Common myeloid progenitor, CD34-positive (primary cell): ENCODE measurements at regions not wholly inside any gene's neighbourhood (a gene's known extent, or its start where the extent isn't known, plus 50 kb on each side); places are given as distances from the start of the nearest gene placed in this dataset.
"Not testable (repeated sequence)": the region's sequence is repeated elsewhere in the genome, so short reads cannot be mapped to it uniquely, and the experiment has no call there.

Experiments used
- CTCF ChIA-PET: fragments of 350-600 bp; sonication (Branson Sonifier 250); formaldehyde crosslinking; loops from one replicate; lab custom pipeline; 2021; ENCODE audit warnings: antibody characterized with exemption; lab: Charles Lee
- POLR2A ChIA-PET: fragments of 350-600 bp; sonication (Branson Sonifier 250); formaldehyde crosslinking; loops from one replicate; lab custom pipeline; 2021; ENCODE audit warnings: antibody characterized with exemption; lab: Charles Lee
- DNase-seq, 3 donors: peaks; one replicate each; pipeline versions ENCODE4 v3.0.0 to v3.0.0-alpha.2; 2013
- H3K27ac ChIP-seq, 2 experiments: 1 replicate in 1 of 2; 2 replicates in 1 of 2; pipeline ENCODE4 v1.7.0; 2013; ENCODE audit warnings: inconsistent platforms in 2 of 2, low read length in 2 of 2, mild to moderate bottlenecking in 2 of 2, low read depth in 1 of 2, moderate library complexity in 1 of 2; ENCODE audit not compliant: severe bottlenecking in 2 of 2, insufficient read depth in 1 of 2, poor library complexity in 1 of 2
- H3K27me3 ChIP-seq, 5 experiments: replicated peaks in 2 of 5; 1 replicate in 3 of 5; 2 replicates in 2 of 5; pipeline versions ENCODE4 v1.6.1 to v1.7.0; 2013; ENCODE audit warnings: low read length in 4 of 5, mild to moderate bottlenecking in 2 of 5, moderate library complexity in 2 of 5, inconsistent platforms in 1 of 5; ENCODE audit not compliant: insufficient read depth in 5 of 5, control insufficient read depth in 4 of 5
- H3K36me3 ChIP-seq, 4 experiments: 1 replicate in 2 of 4; 2 replicates in 2 of 4; pipeline versions ENCODE4 v1.6.1 to v1.7.0; 2013; ENCODE audit warnings: low read length in 3 of 4, control low read depth in 1 of 4, mild to moderate bottlenecking in 1 of 4; ENCODE audit not compliant: control insufficient read depth in 4 of 4, insufficient read depth in 4 of 4
- H3K4me1 ChIP-seq, 4 experiments: 1 replicate in 3 of 4; 2 replicates in 1 of 4; pipeline versions ENCODE4 v1.6.1 to v1.7.1; 2013; ENCODE audit warnings: low read length in 3 of 4, mild to moderate bottlenecking in 3 of 4, control low read depth in 1 of 4, inconsistent platforms in 1 of 4, moderate library complexity in 1 of 4; ENCODE audit not compliant: control insufficient read depth in 4 of 4, insufficient read depth in 4 of 4; ENCODE audit errors: control extremely low read depth in 1 of 4
- H3K4me3 ChIP-seq, 7 experiments: 1 replicate in 4 of 7; 2 replicates in 3 of 7; pipeline versions ENCODE4 v1.5.1 to v1.7.0; 2013; ENCODE audit warnings: mild to moderate bottlenecking in 7 of 7, low read length in 6 of 7, moderate library complexity in 6 of 7, inconsistent platforms in 2 of 7, low read depth in 2 of 7, control low read depth in 1 of 7; ENCODE audit not compliant: insufficient read depth in 4 of 7, control insufficient read depth in 1 of 7; ENCODE audit errors: extremely low read depth in 1 of 7
- H3K9me3 ChIP-seq, 5 experiments: 1 replicate in 4 of 5; 2 replicates in 1 of 5; pipeline versions ENCODE4 v1.6.1 to v1.7.1; 2013; ENCODE audit warnings: low read length in 4 of 5, mild to moderate bottlenecking in 2 of 5, inconsistent platforms in 1 of 5, low read depth in 1 of 5, moderate library complexity in 1 of 5; ENCODE audit not compliant: control insufficient read depth in 4 of 5, insufficient read depth in 2 of 5; ENCODE audit errors: control extremely low read depth in 1 of 5
- WGBS: methylation state at CpG from one replicate; pipeline ENCODE4 v1.1.5; 2013; ENCODE audit not compliant: insufficient coverage; 5-methylcytosine and 5-hydroxymethylcytosine counted together

DNA sequence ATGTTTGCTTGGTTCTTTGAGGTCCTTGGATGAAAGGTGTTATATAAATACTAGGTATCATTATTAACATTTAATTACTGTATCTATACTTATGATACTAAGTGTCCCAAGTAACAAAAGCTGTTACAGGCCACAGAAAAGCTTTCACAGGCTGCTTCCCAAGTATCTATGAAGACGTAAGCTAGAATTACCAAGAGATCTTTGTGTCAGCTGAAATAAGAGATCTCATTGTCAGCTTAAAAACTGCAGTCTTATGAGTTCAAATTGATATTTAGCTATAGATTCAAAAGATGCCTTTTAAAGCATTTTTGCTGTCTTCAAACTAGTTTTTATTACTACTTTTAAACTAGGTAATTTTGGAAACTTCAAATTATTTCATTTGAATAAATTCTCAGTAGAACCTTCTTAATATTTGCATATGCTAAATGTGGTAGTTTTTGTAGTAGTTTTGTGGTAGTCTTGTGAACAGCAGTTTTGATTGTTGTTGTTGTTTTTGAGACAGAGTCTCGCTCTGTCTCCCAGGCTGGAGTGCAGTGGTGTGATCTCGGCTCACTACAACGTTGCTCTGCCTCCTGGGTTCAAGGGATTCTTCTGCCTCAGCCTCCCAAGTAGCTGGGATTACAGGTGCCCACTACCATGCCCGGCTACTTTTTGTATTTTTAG lies 170.0 kb upstream of the RPL34 start:
- peaks cover 3 to 6% (median 5%) of the 10 kb centered on the region in 4 experiments for H3K4me1 ChIP-seq
- ChIA-PET POLR2A (no interaction called here), CTCF (interaction anchor here (1.0 to 1.5 kb wide), 2 partner anchors 11 to 122 kb away, joined by 3 to 5 read pairs; no protein-coding TSS in a partner anchor)
- no peaks in the 10 kb centered on the region for H3K9me3 ChIP-seq
- peaks cover 0 to 56% (median 20%) of the 10 kb centered on the region in 5 experiments for H3K27me3 ChIP-seq
- no peak for DNase-seq
- no peak overlapping the region for H3K27ac ChIP-seq
- H3K36me3 ChIP-seq, result no peaks in the 10 kb centered on the region
- 100% methylated on average over 3 of the region's 5 CpGs for WGBS
- H3K4me3 ChIP-seq, result no peak overlapping the region

DNA sequence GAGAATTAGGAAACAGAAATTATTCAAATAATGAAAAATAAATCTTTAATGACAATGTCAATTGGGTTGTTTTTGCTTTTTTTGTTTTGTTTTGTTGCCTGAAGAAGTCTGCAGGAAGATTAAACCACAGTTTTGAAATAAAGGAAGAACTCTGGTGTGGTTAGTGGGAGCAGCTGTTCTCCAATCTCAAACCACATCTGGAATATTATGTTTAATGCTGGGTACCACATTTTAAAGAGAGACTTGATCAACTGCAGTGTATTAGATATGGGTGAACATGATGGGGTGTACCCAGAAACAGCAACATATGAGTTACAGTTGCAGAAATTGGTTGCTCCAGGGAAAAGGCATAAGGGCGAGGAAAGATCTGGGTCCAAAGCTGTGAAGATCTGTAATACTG lies 171.2 kb upstream of the RPL34 start:
- peaks cover 0 to 44% (median 18%) of the 10 kb centered on the region in 5 experiments for H3K27me3 ChIP-seq
- ChIA-PET CTCF (interaction anchor here (1.1 to 1.5 kb wide), 2 partner anchors 21 to 94 kb away, joined by 3 read pairs; no protein-coding TSS in a partner anchor), POLR2A (no interaction called here)
- no peak overlapping the region for H3K27ac ChIP-seq
- no peaks in the 10 kb centered on the region for H3K36me3 ChIP-seq
- 76% methylated on average over 1 of the region's 1 CpG for WGBS
- H3K9me3 ChIP-seq, result no peaks in the 10 kb centered on the region
- peak; percentile 48 to 87 (median 86) for DNase-seq
- peaks cover 3 to 6% (median 5%) of the 10 kb centered on the region in 4 experiments for H3K4me1 ChIP-seq
- no peak overlapping the region for H3K4me3 ChIP-seq

DNA sequence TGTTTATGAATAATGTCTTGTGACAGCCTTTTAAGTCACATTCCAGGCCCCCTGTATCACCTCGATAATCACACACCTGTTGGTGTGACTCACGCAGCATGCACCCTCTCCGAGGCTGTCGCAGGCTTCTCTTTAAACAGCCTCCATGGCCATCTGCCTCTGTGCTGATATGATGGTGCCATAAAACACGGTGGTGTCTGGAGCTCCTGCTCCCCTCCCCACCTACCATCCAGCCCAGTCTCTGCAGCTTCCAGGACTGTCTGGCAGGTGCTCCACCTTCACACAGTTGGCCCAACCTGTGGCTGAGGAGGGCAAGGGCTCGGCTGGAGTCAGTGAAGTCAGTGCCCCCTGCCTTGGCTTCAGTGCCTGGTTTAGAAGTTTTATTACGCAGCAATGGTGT lies 173.8 kb upstream of the RPL34 start:
- no peak overlapping the region for H3K27ac ChIP-seq
- no peaks in the 10 kb centered on the region for H3K9me3 ChIP-seq
- ChIA-PET POLR2A (interaction anchor here (0.6 kb wide), 1 partner anchor 43 kb away, joined by 3 read pairs; no protein-coding TSS in a partner anchor), CTCF (no interaction called here)
- DNase-seq, result no peak
- H3K27me3 ChIP-seq, result peaks cover 0 to 46% (median 14%) of the 10 kb centered on the region in 5 experiments
- WGBS, result 97% methylated on average over 3 of the region's 7 CpGs
- peaks cover 3 to 6% (median 5%) of the 10 kb centered on the region in 4 experiments for H3K4me1 ChIP-seq
- H3K4me3 ChIP-seq, result no peak overlapping the region
- H3K36me3 ChIP-seq, result no peaks in the 10 kb centered on the region

DNA sequence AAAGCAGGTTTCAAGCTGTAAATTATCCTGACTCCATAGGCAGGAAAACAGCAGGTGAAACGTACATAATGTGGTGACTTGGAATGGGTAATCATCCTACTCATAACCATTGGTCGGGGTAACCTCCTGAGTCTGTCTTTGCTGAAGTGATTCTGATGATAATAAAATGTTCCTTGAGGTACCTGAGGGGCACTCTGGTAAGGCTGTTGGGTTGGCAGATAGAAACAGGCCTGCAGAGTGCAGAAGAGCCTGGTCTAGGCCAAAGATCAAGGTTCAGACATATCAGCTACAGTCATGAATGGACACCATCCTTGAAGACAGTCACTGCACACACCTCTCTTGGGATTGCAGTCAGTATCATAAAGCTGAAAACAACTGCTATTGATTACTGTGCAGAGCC lies 174.7 kb upstream of the RPL34 start:
- Histone ChIP-seq H3K27me3 (peaks cover 0 to 41% (median 14%) of the 10 kb centered on the region in 5 experiments), H3K4me3 (no peak overlapping the region), H3K4me1 (peaks cover 3 to 6% (median 5%) of the 10 kb centered on the region in 4 experiments), H3K9me3 (peaks cover 0 to 4% (median 0%) of the 10 kb centered on the region in 5 experiments), H3K27ac (no peak overlapping the region), H3K36me3 (no peaks in the 10 kb centered on the region)
- WGBS, result 100% methylated on average over 1 of the region's 2 CpGs
- DNase-seq, result no peak
- ChIA-PET POLR2A (interaction anchor here (0.6 kb wide), 1 partner anchor 160 kb away, joined by 3 read pairs; no protein-coding TSS in a partner anchor), CTCF (no interaction called here)

DNA sequence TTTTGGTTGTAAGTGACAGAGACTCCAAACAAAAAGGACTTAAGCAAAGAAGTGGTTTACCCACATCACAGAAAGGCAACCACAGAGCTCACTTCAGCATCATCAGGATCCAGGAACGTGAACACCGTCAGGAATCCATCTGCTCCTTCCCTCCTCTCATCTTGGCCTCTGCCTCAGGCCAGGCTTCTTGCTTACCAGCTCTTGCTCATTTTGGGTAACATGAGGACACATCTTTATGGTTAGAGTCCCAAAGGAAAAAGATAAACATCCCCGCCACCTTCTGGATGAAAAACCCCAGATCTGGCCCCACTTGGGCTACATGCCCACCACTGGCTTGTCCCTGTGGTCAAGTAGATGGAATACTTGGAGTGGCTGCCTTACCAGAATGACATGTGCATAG lies 176.8 kb upstream of the RPL34 start:
- DNase-seq, result no peak
- Histone ChIP-seq H3K36me3 (no peaks in the 10 kb centered on the region), H3K27me3 (peaks cover 0 to 38% (median 14%) of the 10 kb centered on the region in 5 experiments), H3K27ac (no peak overlapping the region), H3K4me1 (no peaks in the 10 kb centered on the region), H3K9me3 (peaks cover 0 to 4% (median 0%) of the 10 kb centered on the region in 5 experiments), H3K4me3 (no peak overlapping the region)
- WGBS, result 100% methylated on average over 3 of the region's 3 CpGs
- ChIA-PET POLR2A (no interaction called here), CTCF (no interaction called here)

DNA sequence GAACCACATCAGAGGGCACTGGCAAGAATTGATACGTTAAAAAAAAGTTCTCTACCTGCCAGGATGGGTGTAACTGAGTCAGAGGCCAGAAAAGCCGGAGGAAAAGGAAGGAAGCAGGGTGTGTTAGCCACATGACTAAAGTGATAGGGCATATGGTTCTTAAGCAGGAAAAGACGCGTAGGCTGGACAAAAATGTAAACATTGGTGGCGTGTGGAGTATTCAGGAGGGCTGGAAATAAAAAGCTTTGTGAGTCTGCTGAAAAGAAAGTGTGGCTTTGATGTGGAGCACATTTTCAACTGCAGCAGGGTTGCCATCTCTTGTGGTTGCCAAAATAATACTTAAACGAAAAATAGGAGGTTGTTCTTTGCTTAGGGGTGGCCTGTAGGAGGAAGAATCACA lies 186.5 kb upstream of the RPL34 start:
- Histone ChIP-seq H3K4me1 (peaks cover 0 to 8% (median 2%) of the 10 kb centered on the region in 4 experiments), H3K27ac (no peak overlapping the region), H3K36me3 (no peaks in the 10 kb centered on the region), H3K9me3 (peaks cover 0 to 2% (median 0%) of the 10 kb centered on the region in 5 experiments), H3K4me3 (no peak overlapping the region), H3K27me3 (no peaks in the 10 kb centered on the region)
- ChIA-PET CTCF (no interaction called here), POLR2A (no interaction called here)
- DNase-seq, result no peak
- 27% methylated on average over 3 of the region's 6 CpGs for WGBS

DNA sequence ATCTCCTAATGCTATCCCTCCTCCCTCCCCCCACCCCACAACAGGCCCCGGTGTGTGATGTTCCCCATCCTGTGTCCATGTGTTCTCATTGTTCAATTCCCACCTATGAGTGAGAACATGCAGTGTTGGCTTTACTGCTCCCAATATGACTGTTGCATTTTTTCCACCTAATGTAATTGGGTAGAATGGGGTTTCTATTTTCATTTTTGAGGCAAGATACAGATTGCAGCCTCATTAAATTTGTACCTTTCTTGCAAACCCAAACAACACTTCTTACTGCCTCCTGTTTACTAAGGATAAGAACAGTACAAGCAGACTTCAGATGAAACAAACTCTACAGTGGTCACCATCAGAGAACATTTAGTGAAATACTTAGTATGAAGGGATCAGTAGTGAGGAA lies 187.0 kb upstream of the RPL34 start:
- WGBS, result no CpG with 5 or more reads among the region's 1 CpG
- H3K4me3 ChIP-seq, H3K36me3 ChIP-seq, CTCF ChIA-PET, DNase-seq, H3K9me3 ChIP-seq, H3K27me3 ChIP-seq, H3K27ac ChIP-seq, POLR2A ChIA-PET, H3K4me1 ChIP-seq: not testable (repeated sequence)
